T-helper 1 cell (primary cell): ENCODE measurements at regions not wholly inside any gene's neighbourhood (a gene's known extent, or its start where the extent isn't known, plus 50 kb on each side); places are given as distances from the start of the nearest gene placed in this dataset.

Experiments
- DNase-seq, 5 donors: peaks; one replicate each; pipeline ENCODE4 v3.0.0-alpha.2; 2012 to 2020

DNA sequence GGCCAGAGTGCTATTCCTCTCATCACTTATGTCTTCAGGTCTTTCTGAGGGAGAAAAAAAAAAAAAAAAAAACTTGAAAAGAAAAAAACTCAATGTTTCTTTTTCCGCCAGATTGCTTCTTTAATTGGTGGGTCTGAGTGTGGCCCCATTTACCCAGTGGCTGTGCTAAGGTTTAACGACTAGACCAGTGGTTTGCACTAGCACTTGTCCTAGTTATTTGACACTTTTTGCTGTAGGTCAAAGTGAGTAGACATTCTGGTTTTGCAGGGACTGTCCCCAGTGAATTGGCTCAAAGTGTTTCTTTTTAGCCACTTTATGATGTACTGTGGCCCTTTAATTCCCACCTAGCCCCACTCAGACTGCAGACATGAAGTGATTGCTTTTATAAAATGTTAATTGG lies 273.3 kb downstream of the PTEN start:
- no peak for DNase-seq

DNA sequence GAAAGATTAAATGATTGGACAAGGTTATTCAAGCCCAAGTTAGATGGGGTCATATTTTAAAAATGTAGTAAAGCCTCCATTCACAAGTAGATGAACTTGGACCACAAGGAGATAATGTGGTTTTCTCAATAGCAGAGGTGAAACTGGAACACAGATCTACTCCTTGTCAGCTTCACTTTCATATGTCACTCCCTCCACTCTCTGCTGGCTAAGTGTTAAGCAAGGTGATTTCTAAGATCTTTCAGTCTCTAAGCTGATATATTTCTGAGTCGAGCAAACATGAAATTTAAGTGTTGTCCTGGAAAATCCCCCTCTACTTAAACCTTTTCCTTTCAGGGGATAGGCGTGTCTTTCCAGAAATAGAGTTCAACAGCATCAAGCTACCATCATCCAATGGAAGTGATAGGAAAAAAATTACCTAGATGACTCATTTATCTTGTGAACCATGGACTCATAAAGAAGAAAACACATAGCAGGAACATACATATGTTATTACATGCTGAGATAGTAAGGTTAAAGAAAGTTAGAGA lies 275.0 kb downstream of the PTEN start:
- peak in 1 of 5 donors; percentile 62 for DNase-seq

DNA sequence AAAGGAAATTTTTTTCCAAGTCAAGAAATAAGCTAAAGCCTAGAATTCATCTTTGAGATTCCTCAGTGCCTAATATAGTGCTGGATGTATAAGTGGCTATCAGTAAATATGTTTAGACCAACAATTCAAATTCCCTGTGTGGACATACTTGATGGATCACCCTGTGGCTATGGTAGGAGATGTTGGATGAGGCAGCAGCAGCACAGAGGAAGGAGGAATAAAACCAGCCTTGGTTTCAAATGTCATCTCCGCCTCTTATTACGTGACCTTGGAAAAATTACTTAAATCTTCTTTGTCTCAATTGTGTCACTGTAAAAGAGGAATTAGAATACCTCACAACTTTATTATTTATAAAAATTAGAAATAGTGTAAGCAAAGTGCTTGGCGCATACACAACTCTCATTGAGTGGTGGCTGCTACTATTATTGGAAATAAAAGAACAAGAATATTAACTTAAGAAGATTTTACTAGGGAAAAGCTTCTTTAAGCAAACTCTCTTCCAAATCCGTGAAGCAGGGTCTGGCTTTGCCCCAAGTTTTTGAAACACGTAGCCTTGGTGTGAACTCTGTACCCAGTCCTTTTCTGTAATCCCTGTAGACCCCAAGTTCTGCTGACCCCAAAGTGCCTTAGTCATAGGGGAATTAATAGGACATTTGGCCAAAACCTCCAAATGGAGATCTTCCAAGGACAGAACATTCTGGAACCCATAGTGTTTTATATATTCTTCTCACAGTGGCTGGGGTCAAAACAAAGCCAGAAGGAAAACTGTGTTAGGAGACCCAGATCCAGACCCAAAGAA lies 283.8 kb downstream of the PTEN start:
- no peak for DNase-seq

DNA sequence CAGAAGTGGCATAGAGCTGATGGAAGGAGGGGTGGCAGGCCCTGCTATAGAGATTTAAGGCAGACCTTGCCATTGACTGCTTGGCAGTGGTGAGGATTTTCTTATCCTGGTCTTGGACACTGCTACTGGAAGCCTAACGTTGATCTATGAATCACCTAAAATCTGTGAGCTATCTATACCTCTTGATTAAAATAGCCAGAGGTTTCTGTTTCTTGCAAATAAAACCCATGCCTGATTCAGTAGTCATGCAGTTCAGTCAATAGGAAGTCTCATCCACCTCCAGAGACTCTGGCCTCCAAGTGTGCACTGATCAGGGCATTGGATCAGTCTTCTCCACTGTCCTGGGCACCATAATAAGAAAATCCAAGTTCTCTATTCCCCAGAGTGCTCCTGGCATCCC lies 286.5 kb downstream of the PTEN start:
- DNase-seq = no peak

DNA sequence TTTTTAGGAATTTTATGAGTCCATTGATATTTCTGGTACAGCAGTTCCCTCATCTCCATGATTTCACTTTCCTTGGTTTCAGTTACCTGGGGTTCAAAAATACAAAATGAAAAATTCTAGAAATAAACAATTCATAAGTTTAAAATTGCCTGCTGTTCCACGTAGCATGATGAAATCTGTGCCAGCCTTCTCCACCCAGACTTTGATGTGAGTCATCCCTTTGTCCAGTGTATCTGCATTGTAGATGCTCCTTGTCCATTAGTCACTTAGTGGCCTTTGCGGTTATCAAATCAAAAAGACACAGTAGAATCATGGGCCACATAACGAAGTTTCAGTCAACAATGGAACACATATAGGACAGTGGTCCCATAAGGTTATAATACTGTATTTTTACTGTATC lies 286.9 kb downstream of the PTEN start:
- no peak for DNase-seq

DNA sequence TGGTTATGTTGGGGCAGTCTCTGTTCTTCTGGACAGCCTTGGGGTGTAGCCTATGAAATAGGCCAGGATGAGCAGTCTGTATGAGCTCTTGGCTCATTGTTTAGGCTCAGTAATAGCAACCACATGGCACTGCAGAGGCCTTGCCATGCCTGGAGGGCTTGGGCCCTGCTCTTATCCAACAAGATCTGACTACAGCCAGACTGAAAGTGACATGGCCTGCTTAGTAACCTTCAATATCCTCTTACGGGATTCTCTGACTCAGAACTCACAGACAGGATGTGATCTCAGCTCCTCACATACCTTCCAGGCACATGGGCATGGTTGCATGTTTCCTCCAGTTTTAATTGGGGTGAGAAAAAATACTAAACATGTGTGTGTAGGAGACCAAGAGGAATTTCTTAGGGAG lies 289.3 kb downstream of the PTEN start:
- DNase-seq = peak in 1 of 5 donors; percentile 92

DNA sequence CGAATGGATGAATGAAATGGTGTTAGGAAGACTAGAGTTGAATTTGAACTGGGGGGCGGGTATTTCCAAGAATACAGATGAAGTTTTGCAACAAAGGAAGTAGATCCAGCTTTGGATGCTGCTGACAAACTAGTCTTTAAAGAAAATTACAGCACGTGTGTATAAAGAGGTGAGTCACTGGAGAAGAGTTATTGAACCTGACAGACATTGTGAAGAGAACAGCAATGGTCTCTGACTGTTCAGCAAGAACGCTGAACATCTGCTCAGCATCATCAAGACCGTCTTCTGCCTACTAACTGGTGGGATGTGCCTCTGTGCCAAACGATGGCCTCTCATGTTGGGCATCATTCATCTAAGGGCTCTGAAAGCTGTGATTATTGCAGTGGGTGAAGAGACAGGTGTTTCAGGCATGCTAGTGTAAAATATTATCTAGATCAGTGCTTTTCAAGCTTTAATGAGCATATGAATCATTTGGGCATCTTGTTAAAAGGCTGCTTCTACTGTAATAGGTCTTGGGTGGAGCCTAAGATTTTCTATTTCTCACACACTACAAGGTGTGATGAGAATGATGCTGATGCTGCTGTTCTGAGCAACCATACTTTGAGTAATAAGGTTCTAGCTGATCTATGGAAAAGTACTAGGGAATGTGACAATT lies 291.3 kb downstream of the PTEN start:
- DNase-seq = no peak

DNA sequence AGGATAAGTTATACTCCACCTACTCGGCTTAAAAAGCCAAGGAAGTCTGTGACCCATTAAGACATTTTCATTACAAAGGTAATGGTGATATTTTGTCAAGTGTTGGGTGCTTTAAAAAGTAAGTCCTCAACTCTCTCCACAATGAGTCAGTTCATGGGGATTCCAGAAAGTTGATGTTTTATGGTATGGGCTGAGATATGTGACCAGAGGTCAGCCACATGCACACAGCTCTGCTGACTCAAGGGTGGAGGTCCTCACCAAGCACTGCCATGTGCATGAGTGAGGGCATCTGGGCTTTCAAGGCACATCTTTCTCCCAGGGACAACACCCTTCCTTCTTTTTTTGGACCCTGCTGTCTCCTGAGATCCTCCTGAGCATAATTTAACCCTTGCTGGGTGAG lies 292.9 kb downstream of the PTEN start:
- DNase-seq = no peak

DNA sequence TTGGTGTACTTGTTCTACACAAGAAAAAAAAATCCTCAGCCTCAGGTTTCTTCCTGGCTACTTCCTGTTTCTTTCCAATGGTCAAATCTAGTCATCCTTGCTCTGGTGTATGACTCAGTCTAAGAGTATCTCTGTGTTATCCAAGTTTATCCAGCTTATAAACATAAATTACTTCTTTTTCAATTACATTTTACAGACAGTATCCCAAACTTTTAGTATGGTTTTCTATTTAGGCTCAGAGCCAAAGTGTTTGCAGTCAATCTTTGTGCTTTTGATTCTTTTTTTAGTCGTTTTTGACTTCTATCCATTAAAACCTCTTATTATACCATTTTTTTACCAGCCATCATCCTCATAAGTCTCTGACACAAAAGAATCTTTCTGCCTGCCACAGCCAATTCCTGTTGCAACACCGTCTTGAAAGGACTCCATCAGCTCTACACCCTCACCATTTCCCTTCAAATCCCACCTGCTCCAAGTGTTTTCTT lies 294.6 kb downstream of the PTEN start:
- no peak for DNase-seq

DNA sequence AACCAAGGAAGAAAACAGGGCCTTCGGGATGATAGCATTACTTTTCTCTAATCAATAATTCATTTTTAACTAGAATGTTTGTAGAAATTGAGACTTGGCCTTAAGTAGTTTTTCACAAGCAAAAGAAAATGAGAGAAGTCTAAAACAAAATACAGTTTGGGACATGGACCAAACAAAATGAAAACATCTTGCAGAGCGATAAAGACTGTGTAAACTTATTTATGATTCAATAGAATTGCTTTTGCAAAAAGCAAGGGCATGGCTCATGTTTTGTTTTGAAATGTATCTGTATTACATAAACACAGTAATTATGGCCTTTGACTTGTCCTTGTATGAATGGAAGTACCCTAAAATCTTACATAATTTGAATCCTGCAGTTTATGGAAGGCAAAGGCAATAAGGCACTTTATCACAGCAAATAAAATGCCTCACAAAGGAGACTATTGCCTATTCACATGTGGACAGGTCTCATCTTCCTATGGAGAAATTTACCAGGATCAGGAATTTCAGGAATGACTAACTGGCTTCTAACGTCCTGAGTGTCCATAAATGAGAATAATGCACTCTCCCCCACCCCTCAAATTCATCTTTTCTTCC lies 295.2 kb downstream of the PTEN start:
- no peak for DNase-seq

DNA sequence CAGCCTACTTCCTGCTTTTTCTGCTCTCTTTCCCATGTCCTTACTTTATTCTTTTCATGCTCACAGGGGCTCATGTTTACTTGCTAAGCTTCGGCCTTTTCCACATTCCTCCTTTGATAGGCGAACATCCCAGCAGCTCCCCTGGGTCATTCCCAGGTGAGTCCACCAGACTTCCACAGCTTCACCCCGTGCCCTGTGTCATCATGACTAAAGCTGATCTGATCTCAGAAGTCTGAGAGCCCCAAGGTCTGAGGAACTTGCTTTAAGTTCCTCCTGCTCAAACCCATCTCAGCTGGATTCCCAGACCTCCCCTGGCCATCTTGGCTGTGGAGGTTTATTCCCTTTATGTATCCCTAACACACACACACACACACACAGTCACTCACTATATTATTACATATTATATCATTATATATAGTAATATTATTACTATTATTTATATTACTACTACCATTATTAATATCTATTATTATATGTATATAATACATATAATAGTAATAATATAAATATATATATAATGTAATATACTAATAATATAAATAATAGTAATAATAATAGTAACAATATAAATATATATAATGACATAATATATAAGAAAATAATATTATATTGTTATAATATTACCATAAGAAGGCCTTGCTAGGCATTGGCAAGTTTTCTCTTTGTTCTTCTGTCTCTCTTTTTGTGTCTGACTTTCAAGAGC lies 295.9 kb downstream of the PTEN start:
- no peak for DNase-seq

DNA sequence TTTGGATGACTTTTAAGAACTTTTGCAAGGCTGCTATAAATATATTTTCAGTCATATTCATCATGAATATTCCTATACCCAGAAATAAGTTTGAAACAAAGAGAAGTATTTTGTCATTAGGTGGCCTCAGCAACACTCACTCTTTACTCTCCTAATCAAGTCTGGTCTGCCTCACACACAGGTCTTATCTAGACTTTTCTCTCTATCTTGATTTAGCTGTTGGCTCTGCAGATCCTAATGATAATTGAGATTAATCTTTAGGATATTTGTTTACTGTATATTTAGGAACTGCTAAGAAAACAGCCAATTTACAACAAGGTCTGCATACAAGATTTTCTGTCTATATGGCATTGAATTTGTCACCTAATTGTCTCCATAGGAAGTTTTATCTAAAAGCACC lies 297.6 kb downstream of the PTEN start:
- no peak for DNase-seq

DNA sequence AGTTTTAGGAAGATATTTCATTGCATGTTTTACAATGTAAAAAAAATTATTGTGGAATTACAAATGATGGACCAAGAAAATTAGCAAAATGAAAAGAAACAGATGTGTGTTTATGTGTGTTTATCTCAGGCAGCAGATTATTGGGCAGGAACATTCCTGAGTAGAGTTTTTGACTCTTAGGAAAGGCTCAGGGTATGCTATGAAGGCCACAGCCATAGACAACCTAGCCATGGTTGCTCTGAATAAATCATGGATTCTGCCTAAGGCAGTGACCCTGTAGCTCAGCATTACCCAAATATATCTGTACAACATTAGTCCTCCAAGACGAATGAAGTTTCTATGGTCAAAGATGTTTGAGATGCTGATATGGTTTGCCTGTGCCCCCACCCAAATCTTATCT lies 298.3 kb downstream of the PTEN start:
- no peak for DNase-seq

DNA sequence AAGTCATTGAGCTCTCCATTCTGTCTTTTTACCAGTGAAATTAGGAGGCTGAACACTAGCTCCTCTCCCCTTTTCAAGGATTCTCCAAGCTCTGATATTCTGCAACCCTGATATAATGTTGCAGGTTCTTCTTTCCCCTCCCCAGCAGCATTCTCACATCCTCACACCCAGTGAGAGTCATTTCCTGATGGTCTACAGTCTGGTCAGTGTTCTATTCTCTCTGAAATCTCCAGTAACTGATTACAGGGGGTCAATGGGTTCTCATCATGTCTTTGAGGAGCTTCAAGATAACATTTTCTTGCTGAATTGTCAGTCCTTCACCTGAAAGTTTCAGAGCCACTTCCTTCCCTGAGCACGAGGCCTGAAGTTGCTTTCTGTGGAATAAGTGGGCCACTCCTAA lies 299.4 kb downstream of the PTEN start:
- DNase-seq = no peak

DNA sequence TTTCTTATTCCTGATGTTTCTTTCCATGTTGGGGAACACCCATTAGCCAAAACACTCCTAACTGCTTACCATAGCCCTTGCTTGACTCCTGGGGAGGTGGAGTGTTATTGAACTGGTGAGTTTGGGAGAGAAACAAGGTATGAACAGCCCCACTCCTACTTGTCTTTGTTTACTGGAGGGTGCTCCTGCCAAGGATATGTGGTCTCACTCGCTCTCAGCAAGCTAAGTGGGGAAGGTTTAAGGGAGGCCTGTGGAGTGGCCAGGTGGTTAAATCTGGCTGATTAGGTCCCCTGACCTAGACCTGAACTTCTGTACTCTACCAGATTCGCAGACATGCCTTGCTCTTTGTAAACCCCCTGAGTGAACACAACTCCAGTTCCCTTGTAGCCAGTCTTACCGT lies 300.1 kb downstream of the PTEN start:
- no peak for DNase-seq

DNA sequence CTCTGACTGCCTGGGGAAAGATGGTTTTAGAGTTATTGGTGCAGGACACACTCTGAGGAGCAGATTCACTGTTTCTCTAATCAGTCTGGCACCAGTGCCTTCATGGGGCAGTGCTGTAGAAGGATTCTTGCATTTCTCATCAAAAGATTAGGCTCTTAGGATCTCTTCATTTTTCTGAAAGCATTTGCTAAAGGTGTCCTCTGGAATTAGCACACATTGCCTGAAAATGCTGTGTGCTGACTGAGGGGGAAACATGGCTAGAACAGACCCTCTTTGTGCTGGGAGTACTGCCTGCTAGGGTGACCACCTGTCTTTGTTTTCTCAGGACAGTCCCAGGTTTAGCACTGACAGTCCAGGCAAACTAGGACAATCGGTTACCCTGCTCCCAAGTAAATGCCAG lies 301.0 kb downstream of the PTEN start:
- no peak for DNase-seq

DNA sequence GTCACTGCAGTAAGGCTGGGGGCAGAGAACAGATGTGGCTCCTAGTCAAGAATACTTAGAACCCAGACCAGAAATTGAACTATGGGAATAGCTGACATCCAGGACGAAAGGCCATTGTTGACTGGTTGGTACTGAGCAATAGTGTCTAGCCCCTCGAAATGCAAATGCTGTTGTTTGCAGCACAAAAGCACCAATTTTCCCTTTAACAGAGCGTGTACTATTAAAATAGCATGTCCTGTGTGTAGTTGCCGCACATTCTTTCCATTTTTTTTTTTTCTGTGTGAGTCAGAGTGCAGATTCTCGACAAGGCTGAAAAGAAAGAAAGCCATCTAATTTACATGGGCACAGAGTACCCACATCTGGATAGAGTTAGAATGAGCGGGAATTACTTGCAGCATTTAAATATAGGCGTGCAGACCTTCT lies 302.4 kb downstream of the PTEN start:
- no peak for DNase-seq

DNA sequence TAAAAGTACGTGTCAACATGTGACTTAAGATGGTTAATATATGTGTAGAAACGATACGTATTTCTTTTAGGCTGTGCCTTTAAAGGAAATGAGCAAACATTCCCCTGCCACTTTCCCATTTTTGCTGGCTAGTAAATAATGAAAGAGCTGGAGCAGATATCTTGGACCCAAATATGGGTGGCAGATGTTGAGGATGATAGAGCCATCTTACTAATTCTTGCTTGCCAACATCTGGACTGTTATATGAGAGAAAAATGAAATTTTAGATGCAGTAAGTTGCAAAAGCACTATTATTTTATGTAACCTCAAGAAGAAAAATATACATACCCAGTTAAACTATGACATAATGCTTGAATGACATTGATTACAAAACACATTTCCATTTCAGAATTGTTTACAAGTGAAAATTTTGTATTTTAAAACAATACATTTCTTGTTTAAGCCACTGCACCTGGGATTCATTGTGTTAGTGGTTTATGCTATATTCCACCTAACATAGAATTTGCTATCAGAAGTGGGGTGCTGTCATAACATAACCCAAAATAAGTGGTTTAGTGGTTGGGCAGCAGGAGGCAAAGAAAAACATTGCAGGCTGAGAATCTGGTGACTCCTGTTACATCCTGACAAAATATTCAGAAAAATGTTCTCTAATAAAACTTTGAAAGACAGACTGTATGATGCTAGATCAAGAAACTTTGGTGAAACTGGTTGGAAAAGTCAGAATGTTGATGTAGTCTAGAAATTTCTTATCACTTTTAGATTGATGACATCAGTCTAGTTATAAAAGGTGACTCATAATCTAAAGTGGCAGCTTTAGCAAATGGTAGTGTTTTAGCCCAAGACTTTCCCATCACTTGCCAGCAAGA lies 305.0 kb downstream of the PTEN start:
- no peak for DNase-seq

DNA sequence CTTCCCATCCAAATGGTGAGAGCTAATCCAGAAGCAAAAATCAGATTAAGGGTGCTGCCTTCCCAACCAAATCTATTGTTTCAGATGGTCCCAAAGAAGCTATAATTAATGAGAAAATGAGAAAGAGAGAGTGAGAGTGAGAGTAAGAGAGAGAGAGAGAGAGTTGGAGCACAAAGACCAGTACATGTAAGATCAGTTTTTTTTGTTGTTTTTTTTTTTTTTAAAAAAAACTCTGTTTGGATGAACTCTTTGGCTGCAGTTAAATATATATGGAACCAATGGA lies 305.6 kb downstream of the PTEN start:
- no peak for DNase-seq

DNA sequence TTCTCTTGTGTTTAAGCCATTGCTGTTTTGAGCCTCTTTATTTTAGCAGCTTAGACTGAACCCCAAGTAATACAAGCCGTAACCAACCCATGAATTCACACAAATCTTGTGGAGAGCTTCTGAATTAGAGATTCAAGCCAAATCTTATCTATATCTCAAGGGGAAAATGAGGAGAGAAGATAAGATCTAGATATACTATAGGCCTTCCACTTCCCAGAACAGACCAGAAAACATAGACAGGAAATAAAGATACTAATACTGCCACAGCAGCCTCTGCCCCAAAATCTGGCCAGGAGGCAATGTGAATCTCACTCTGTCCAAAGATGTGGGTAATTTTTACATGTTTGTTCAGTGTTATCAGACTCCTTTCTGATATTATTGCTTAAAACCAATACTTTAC lies 307.2 kb downstream of the PTEN start:
- no peak for DNase-seq

DNA sequence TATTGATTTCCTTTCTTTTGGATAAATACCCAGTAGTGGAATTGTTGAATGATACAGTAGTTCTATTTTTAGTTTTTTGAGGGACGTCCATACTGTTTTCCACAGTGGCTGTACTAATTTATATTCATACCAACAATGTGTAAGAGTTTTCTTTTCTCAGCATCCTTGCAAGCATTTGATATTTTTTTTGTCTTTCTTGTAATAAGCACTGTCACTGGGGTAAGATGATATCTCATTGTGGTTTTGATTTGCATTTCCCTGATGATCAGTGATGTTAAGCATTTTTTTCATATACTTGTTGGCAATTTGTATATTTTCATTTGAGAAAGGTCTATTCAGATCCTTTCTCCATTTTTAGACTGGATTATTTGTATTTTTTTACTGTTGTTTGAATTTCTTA lies 308.7 kb downstream of the PTEN start:
- DNase-seq = no peak

DNA sequence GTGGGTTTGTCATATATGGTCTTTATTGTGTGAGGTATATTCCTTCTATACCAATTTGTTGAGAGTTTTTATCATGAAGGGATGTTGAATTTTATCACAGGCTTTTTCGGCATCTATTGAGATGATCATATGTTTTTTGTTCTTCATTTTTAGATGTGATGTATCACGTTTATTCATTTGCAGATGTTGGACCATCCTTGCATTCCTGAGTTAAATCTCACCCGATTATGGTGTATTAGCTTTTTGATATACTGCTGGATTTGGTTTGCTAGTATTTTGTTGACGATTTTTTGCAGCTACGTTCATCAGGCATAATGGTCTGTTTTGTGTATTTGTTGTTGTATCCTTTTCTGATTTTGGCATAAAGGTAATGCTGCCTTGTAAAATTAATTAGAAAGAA lies 311.0 kb downstream of the PTEN start:
- no peak for DNase-seq
